GM18907 (cell line): ENCODE measurements at regions not wholly inside any gene's neighbourhood (a gene's known extent, or its start where the extent isn't known, plus 50 kb on each side); places are given as distances from the start of the nearest gene placed in this dataset.

ENCODE experiments used
- ATAC-seq: cut with Tn5 transposase; IDR thresholded peaks from one replicate; pipeline ENCODE4 v1.9.1; 2021; ENCODE audit warnings: mild to moderate bottlenecking, moderate library complexity; ENCODE audit not compliant: unreplicated experiment

GRCh38 chr4:85381968-85382367, 93.0 kb upstream of the ARHGAP24 start:
- ATAC-seq, result no peak

GRCh38 chr4:85391071-85391470, 83.9 kb upstream of the ARHGAP24 start:
- ATAC-seq, result no peak

GRCh38 chr4:85391589-85392410, 83.2 kb upstream of the ARHGAP24 start:
- ATAC-seq, result peak; percentile 93

GRCh38 chr4:85393201-85393600, 81.7 kb upstream of the ARHGAP24 start:
- peak; percentile 58 for ATAC-seq

GRCh38 chr4:85398276-85398675, 76.7 kb upstream of the ARHGAP24 start:
- no peak for ATAC-seq

- peak; percentile 77 for ATAC-seq
Measured at GRCh38 chr4:85399270-85399669, 75.7 kb upstream of the ARHGAP24 start.

GRCh38 chr4:85402371-85402770, 72.6 kb upstream of the ARHGAP24 start:
- no peak for ATAC-seq

- no peak for ATAC-seq
Measured at GRCh38 chr4:85406185-85406584, 68.8 kb upstream of the ARHGAP24 start.

GRCh38 chr4:85407546-85407945, 67.4 kb upstream of the ARHGAP24 start:
- no peak for ATAC-seq

GRCh38 chr4:85408301-85408700, 66.6 kb upstream of the ARHGAP24 start:
- no peak for ATAC-seq

GRCh38 chr4:85409251-85409650, 65.7 kb upstream of the ARHGAP24 start:
- ATAC-seq, result no peak

- no peak for ATAC-seq
Measured at GRCh38 chr4:85411386-85411785, 63.6 kb upstream of the ARHGAP24 start.

GRCh38 chr4:85414972-85415371, 60.0 kb upstream of the ARHGAP24 start:
- ATAC-seq, result no peak

GRCh38 chr4:85416094-85416493, 58.9 kb upstream of the ARHGAP24 start:
- no peak for ATAC-seq

GRCh38 chr4:85419103-85419502, 55.8 kb upstream of the ARHGAP24 start:
- no peak for ATAC-seq

- ATAC-seq, result no peak
Measured at GRCh38 chr4:85420831-85421230, 54.1 kb upstream of the ARHGAP24 start.

GRCh38 chr4:85423431-85423830, 51.5 kb upstream of the ARHGAP24 start:
- peak; percentile 78 for ATAC-seq
